Ectodermal cell (in vitro differentiated cells): ENCODE measurements at regions not wholly inside any gene's neighbourhood (a gene's known extent, or its start where the extent isn't known, plus 50 kb on each side); places are given as distances from the start of the nearest gene placed in this dataset.

Experiments
- H3K27ac ChIP-seq: 2 replicates; pipeline ENCODE4 v1.7.0; 2013; ENCODE audit warnings: mild to moderate bottlenecking, low read depth, low read length; ENCODE audit not compliant: insufficient read depth, poor library complexity, severe bottlenecking
- H3K27me3 ChIP-seq: 2 replicates; pipeline ENCODE4 v1.7.0; 2013; ENCODE audit warnings: mild to moderate bottlenecking, low read length; ENCODE audit not compliant: insufficient read depth, control insufficient read depth, poor library complexity, severe bottlenecking
- H3K36me3 ChIP-seq: one replicate; pipeline ENCODE4 v1.7.0; 2013; ENCODE audit warnings: low read length; ENCODE audit not compliant: control insufficient read depth, insufficient read depth
- H3K4me1 ChIP-seq: one replicate; pipeline ENCODE4 v1.7.0; 2013; ENCODE audit warnings: low read length; ENCODE audit not compliant: control insufficient read depth, insufficient read depth
- H3K4me3 ChIP-seq: 2 replicates; pipeline ENCODE4 v1.7.0; 2013; ENCODE audit warnings: low read depth, low read length, control low read depth; ENCODE audit not compliant: insufficient read depth
- H3K9me3 ChIP-seq: 2 replicates; pipeline ENCODE4 v1.7.0; 2013; ENCODE audit warnings: mild to moderate bottlenecking, low read length, moderate library complexity; ENCODE audit not compliant: control insufficient read depth
- WGBS, 2 experiments: methylation state at CpG; one replicate each; pipeline ENCODE4 v1.1.7; 2013; ENCODE audit warnings: missing lambda C conversion rate in 2 of 2; 5-methylcytosine and 5-hydroxymethylcytosine counted together

GRCh38 chrX:39765327-39765726 is 332.4 kb downstream of the BCOR start:
- Histone ChIP-seq H3K36me3 (no peaks in the 10 kb centered on the region), H3K27me3 (no peaks in the 10 kb centered on the region), H3K27ac (no peak overlapping the region), H3K4me3 (no peak overlapping the region), H3K9me3 (no peaks in the 10 kb centered on the region), H3K4me1 (no peaks in the 10 kb centered on the region)
- WGBS, 2 experiments, result 68 to 80% methylated on average over 7 of the region's 7 CpGs

- Histone ChIP-seq H3K27me3 (no peaks in the 10 kb centered on the region), H3K9me3 (no peaks in the 10 kb centered on the region), H3K4me1 (no peaks in the 10 kb centered on the region), H3K27ac (no peak overlapping the region), H3K4me3 (no peak overlapping the region), H3K36me3 (no peaks in the 10 kb centered on the region)
- 76 to 91% methylated on average over 10 of the region's 10 CpGs for WGBS, 2 experiments
These were observed 331.6 kb downstream of the BCOR start for GRCh38 chrX:39766085-39766726.

- peaks cover 2% of the 10 kb centered on the region for H3K4me1 ChIP-seq
- H3K4me3 ChIP-seq, result no peak overlapping the region
- 83 to 86% methylated on average over 7 to 8 of the region's 8 CpGs for WGBS, 2 experiments
- H3K27ac ChIP-seq, result no peak overlapping the region
- no peaks in the 10 kb centered on the region for H3K36me3 ChIP-seq
- H3K9me3 ChIP-seq, result no peaks in the 10 kb centered on the region
- no peaks in the 10 kb centered on the region for H3K27me3 ChIP-seq
These were observed 330.9 kb downstream of the BCOR start for GRCh38 chrX:39766855-39767254.

GRCh38 chrX:39767446-39767845 is 330.3 kb downstream of the BCOR start:
- Histone ChIP-seq H3K9me3 (no peaks in the 10 kb centered on the region), H3K36me3 (no peaks in the 10 kb centered on the region), H3K4me1 (peaks cover 7% of the 10 kb centered on the region), H3K27ac (no peak overlapping the region), H3K4me3 (no peak overlapping the region), H3K27me3 (no peaks in the 10 kb centered on the region)
- 92 to 95% methylated on average over 9 of the region's 9 CpGs for WGBS, 2 experiments

GRCh38 chrX:39769748-39770147 is 328.0 kb downstream of the BCOR start:
- no peaks in the 10 kb centered on the region for H3K36me3 ChIP-seq
- no peak overlapping the region for H3K4me3 ChIP-seq
- H3K27me3 ChIP-seq, result no peaks in the 10 kb centered on the region
- WGBS, 2 experiments, result 91 to 94% methylated on average over 7 of the region's 7 CpGs
- peaks cover 13% of the 10 kb centered on the region for H3K4me1 ChIP-seq
- H3K9me3 ChIP-seq, result no peaks in the 10 kb centered on the region
- H3K27ac ChIP-seq, result no peak overlapping the region

- Histone ChIP-seq H3K4me3 (no peak overlapping the region), H3K36me3 (no peaks in the 10 kb centered on the region), H3K9me3 (no peaks in the 10 kb centered on the region), H3K27ac (no peak overlapping the region), H3K4me1 (peaks cover 13% of the 10 kb centered on the region), H3K27me3 (no peaks in the 10 kb centered on the region)
- 87% methylated on average over 5 of the region's 5 CpGs for WGBS, 2 experiments
These were observed 326.7 kb downstream of the BCOR start for GRCh38 chrX:39771089-39771488.

- H3K27me3 ChIP-seq, result no peaks in the 10 kb centered on the region
- H3K4me3 ChIP-seq, result no peak overlapping the region
- no peaks in the 10 kb centered on the region for H3K9me3 ChIP-seq
- 12% methylated on average over 21 of the region's 21 CpGs for WGBS, 2 experiments
- no peak overlapping the region for H3K27ac ChIP-seq
- H3K4me1 ChIP-seq, result peaks cover 13% of the 10 kb centered on the region
- H3K36me3 ChIP-seq, result no peaks in the 10 kb centered on the region
These were observed 325.5 kb downstream of the BCOR start for GRCh38 chrX:39772057-39772832.

- WGBS, 2 experiments, result 25 to 35% methylated on average over 2 to 3 of the region's 3 CpGs
- Histone ChIP-seq H3K27me3 (no peaks in the 10 kb centered on the region), H3K4me3 (no peak overlapping the region), H3K36me3 (no peaks in the 10 kb centered on the region), H3K27ac (no peak overlapping the region), H3K4me1 (peaks cover 13% of the 10 kb centered on the region), H3K9me3 (no peaks in the 10 kb centered on the region)
These were observed 324.6 kb downstream of the BCOR start for GRCh38 chrX:39773150-39773549.

GRCh38 chrX:39773923-39774773 is 323.6 kb downstream of the BCOR start:
- H3K27me3 ChIP-seq, result no peaks in the 10 kb centered on the region
- no peaks in the 10 kb centered on the region for H3K9me3 ChIP-seq
- WGBS, 2 experiments, result 75 to 77% methylated on average over 19 of the region's 19 CpGs
- H3K27ac ChIP-seq, result no peak overlapping the region
- no peaks in the 10 kb centered on the region for H3K36me3 ChIP-seq
- H3K4me3 ChIP-seq, result no peak overlapping the region
- H3K4me1 ChIP-seq, result peaks cover 13% of the 10 kb centered on the region

- H3K36me3 ChIP-seq, result no peaks in the 10 kb centered on the region
These were observed 322.9 kb downstream of the BCOR start for GRCh38 chrX:39774774-39775328.

More at GRCh38 chrX:39774774-39775328, 322.9 kb downstream of the BCOR start:
- WGBS, 2 experiments, result 85 to 87% methylated on average over 5 of the region's 5 CpGs
- Histone ChIP-seq H3K4me1 (peaks cover 13% of the 10 kb centered on the region), H3K27me3 (no peaks in the 10 kb centered on the region), H3K9me3 (no peaks in the 10 kb centered on the region), H3K27ac (no peak overlapping the region), H3K4me3 (no peak overlapping the region)
